ENCODE measurements at regions not wholly inside any gene's neighbourhood (a gene's known extent, or its start where the extent isn't known, plus 50 kb on each side); places are given as distances from the start of the nearest gene placed in this dataset.
A peak's percentile ranks its signal among the peaks of the same experiment; 100 is the strongest.
"Not testable (repeated sequence)": the region's sequence is repeated elsewhere in the genome, so short reads cannot be mapped to it uniquely, and the experiment has no call there.

GRCh38 chr14:52202151-52202550, 65.3 kb upstream of the PTGDR start:
- DNase-seq (ENCODE audit: low read depth in 2 of 2): no peak

- DNase-seq (ENCODE audit: low read depth in 2 of 2): no peak
Observed at GRCh38 chr14:52190337-52190931, 77.1 kb upstream of the PTGDR start.

GRCh38 chr14:52189325-52189724, 78.2 kb upstream of the PTGDR start:
- DNase-seq (ENCODE audit: low read depth in 2 of 2): no peak

GRCh38 chr14:52188381-52188780, 79.1 kb upstream of the PTGDR start:
- DNase-seq (ENCODE audit: low read depth in 2 of 2): no peak

GRCh38 chr14:52185178-52185577, 82.3 kb upstream of the PTGDR start:
- DNase-seq (ENCODE audit: low read depth in 2 of 2): no peak

- DNase-seq (ENCODE audit: low read depth in 2 of 2): no peak
Observed at GRCh38 chr14:52182853-52183252, 84.6 kb upstream of the PTGDR start.

- DNase-seq (ENCODE audit: low read depth in 2 of 2): no peak
Observed at GRCh38 chr14:52179141-52179790, 88.2 kb upstream of the PTGDR start.

- DNase-seq (ENCODE audit: low read depth in 2 of 2): peak in 1 of 2 donors; percentile 3
Observed at GRCh38 chr14:52175982-52176502, 91.5 kb upstream of the PTGDR start.

GRCh38 chr14:52171932-52172331, 95.6 kb upstream of the PTGDR start:
- not testable (repeated sequence) for DNase-seq (ENCODE audit: low read depth in 2 of 2)

- DNase-seq (ENCODE audit: low read depth in 2 of 2): no peak
Observed at GRCh38 chr14:52166822-52167221, 98.0 kb upstream of the NID2 start.

- DNase-seq (ENCODE audit: low read depth in 2 of 2): no peak
Observed at GRCh38 chr14:52155651-52156213, 86.9 kb upstream of the NID2 start.

GRCh38 chr14:52154992-52155650, 86.3 kb upstream of the NID2 start:
- DNase-seq (ENCODE audit: low read depth in 2 of 2): no peak

- no peak for DNase-seq (ENCODE audit: low read depth in 2 of 2)
Observed at GRCh38 chr14:52153939-52154338, 85.1 kb upstream of the NID2 start.

GRCh38 chr14:52150162-52150561, 81.3 kb upstream of the NID2 start:
- no peak for DNase-seq (ENCODE audit: low read depth in 2 of 2)

GRCh38 chr14:52148371-52148770, 79.5 kb upstream of the NID2 start:
- DNase-seq (ENCODE audit: low read depth in 2 of 2): no peak

GRCh38 chr14:52146504-52146903, 77.6 kb upstream of the NID2 start:
- no peak for DNase-seq (ENCODE audit: low read depth in 2 of 2)

- not testable (repeated sequence) for DNase-seq (ENCODE audit: low read depth in 2 of 2)
Observed at GRCh38 chr14:52144099-52144498, 75.2 kb upstream of the NID2 start.

GRCh38 chr14:52142504-52142903, 73.6 kb upstream of the NID2 start:
- no peak for DNase-seq (ENCODE audit: low read depth in 2 of 2)

GRCh38 chr14:52131640-52132320, 62.9 kb upstream of the NID2 start:
- DNase-seq (ENCODE audit: low read depth in 2 of 2): peak; percentile 1 to 5

GRCh38 chr14:52129721-52130120, 60.9 kb upstream of the NID2 start:
- DNase-seq (ENCODE audit: low read depth in 2 of 2): no peak

GRCh38 chr14:52125885-52126284, 57.0 kb upstream of the NID2 start:
- DNase-seq (ENCODE audit: low read depth in 2 of 2): no peak

Measured in stimulated activated CD4-positive, alpha-beta T cell treated with anti-CD3 and anti-CD28 coated beads, Interleukin-1b, Interleukin-23, amount 100 ng/mL, for 4 hours (primary cell).